ENCODE measurements at regions not wholly inside any gene's neighbourhood (a gene's known extent, or its start where the extent isn't known, plus 50 kb on each side); places are given as distances from the start of the nearest gene placed in this dataset.

GRCh38 chr10:120656107-120656506, 195.1 kb upstream of the WDR11 start:
- H3K4me3 ChIP-seq (ENCODE audit: low read depth, low read length) = no peak overlapping the region
- TF ChIP-seq CTCF (IDR thresholded peaks at IDR 0.05; ENCODE audit: low read depth, low read length, missing control alignments) = no peak
- DNase-seq (ENCODE audit: low read depth) = no peak

- DNase-seq (ENCODE audit: low read depth) = no peak
- TF ChIP-seq CTCF (IDR thresholded peaks at IDR 0.05; ENCODE audit: low read depth, low read length, missing control alignments) = no peak
- no peak overlapping the region for H3K4me3 ChIP-seq (ENCODE audit: low read depth, low read length)
Observed at GRCh38 chr10:120657371-120657770, 193.8 kb upstream of the WDR11 start.

- H3K4me3 ChIP-seq (ENCODE audit: low read depth, low read length) = no peak overlapping the region
- no peak for DNase-seq (ENCODE audit: low read depth)
- no peak for TF ChIP-seq CTCF (IDR thresholded peaks at IDR 0.05; ENCODE audit: low read depth, low read length, missing control alignments)
Observed at GRCh38 chr10:120658943-120659885, 191.9 kb upstream of the WDR11 start.

- DNase-seq (ENCODE audit: low read depth) = no peak
- H3K4me3 ChIP-seq (ENCODE audit: low read depth, low read length) = no peak overlapping the region
- no peak for TF ChIP-seq CTCF (IDR thresholded peaks at IDR 0.05; ENCODE audit: low read depth, low read length, missing control alignments)
Observed at GRCh38 chr10:120666308-120666707, 184.9 kb upstream of the WDR11 start.

- no peak for DNase-seq (ENCODE audit: low read depth)
- no peak for TF ChIP-seq CTCF (IDR thresholded peaks at IDR 0.05; ENCODE audit: low read depth, low read length, missing control alignments)
- H3K4me3 ChIP-seq (ENCODE audit: low read depth, low read length) = no peak overlapping the region
Observed at GRCh38 chr10:120667276-120667675, 183.9 kb upstream of the WDR11 start.

GRCh38 chr10:120671491-120671890, 179.7 kb upstream of the WDR11 start:
- DNase-seq (ENCODE audit: low read depth) = no peak
- TF ChIP-seq CTCF (IDR thresholded peaks at IDR 0.05; ENCODE audit: low read depth, low read length, missing control alignments) = no peak
- no peak overlapping the region for H3K4me3 ChIP-seq (ENCODE audit: low read depth, low read length)

GRCh38 chr10:120683454-120683853, 167.7 kb upstream of the WDR11 start:
- DNase-seq (ENCODE audit: low read depth) = no peak
- H3K4me3 ChIP-seq (ENCODE audit: low read depth, low read length) = no peak overlapping the region
- TF ChIP-seq CTCF (IDR thresholded peaks at IDR 0.05; ENCODE audit: low read depth, low read length, missing control alignments) = no peak
